ENCODE measurements at regions not wholly inside any gene's neighbourhood (a gene's known extent, or its start where the extent isn't known, plus 50 kb on each side); places are given as distances from the start of the nearest gene placed in this dataset.
"Not testable (repeated sequence)": the region's sequence is repeated elsewhere in the genome, so short reads cannot be mapped to it uniquely, and the experiment has no call there.

GRCh38 chr7:9726811-9727210 lies 1246.9 kb upstream of the PHF14 start:
- TF ChIP-seq, protein P1, sequence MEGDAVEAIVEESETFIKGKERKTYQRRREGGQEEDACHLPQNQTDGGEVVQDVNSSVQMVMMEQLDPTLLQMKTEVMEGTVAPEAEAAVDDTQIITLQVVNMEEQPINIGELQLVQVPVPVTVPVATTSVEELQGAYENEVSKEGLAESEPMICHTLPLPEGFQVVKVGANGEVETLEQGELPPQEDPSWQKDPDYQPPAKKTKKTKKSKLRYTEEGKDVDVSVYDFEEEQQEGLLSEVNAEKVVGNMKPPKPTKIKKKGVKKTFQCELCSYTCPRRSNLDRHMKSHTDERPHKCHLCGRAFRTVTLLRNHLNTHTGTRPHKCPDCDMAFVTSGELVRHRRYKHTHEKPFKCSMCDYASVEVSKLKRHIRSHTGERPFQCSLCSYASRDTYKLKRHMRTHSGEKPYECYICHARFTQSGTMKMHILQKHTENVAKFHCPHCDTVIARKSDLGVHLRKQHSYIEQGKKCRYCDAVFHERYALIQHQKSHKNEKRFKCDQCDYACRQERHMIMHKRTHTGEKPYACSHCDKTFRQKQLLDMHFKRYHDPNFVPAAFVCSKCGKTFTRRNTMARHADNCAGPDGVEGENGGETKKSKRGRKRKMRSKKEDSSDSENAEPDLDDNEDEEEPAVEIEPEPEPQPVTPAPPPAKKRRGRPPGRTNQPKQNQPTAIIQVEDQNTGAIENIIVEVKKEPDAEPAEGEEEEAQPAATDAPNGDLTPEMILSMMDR (IDR thresholded peaks at IDR 0.05; ENCODE audit: low read length): not testable (repeated sequence)
- not testable (repeated sequence) for TF ChIP-seq EZH2 (IDR thresholded peaks at IDR 0.05; ENCODE audit: borderline replicate concordance, low read length)

All from OCI-LY1 (cell line).